ENCODE measurements at regions not wholly inside any gene's neighbourhood (a gene's known extent, or its start where the extent isn't known, plus 50 kb on each side); places are given as distances from the start of the nearest gene placed in this dataset.

DNA sequence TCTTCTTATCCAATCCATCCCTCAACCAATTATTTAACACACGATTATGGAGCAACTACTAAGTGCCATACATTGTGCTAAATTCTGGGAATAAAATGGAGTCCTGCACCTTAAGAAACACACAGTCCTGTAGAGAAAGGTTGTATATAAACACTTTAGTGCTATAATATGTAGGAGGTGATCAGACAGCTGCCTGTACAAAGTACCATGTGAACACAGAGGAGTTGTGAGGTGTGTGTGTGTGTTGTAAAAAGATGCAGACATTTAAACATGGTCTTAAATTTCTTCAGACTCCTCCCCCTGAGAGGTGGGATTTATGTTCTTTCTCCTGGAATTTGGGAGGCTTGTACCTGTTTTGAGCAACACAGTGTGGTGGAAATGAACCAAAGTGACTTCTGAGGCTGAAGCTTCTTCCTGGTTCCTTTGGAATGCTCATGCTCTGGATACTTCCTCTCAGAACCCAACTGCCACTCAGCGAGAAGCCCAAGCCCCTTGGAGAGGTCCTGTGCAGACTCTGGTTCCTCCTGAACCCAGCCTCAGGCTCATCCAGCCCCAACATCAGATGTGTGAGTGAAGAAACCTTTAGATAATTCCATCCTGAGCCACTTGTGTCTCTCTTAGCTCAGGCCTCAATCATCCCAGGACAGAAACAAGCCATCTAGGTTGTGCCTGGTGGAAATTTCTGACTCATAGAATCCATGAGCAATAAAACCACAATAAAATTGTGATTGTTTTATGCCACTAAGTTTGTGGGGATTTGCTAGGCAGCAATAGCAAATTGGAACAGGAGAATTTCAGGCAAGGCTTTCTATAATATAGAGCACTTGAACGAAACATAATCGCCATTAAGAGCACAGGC, 161.2 kb upstream of the FAM3C start:
- no peak for TF ChIP-seq CTCF (conservative IDR thresholded peaks at IDR 0.05; ENCODE audit: low read depth, low read length)
- TF ChIP-seq EZH2 (IDR thresholded peaks at IDR 0.05; ENCODE audit: borderline replicate concordance, low read depth, low read length, poor library complexity, severe bottlenecking): no peak

Measured in A673 (cell line).